Common myeloid progenitor, CD34-positive (primary cell): ENCODE measurements at regions not wholly inside any gene's neighbourhood (a gene's known extent, or its start where the extent isn't known, plus 50 kb on each side); places are given as distances from the start of the nearest gene placed in this dataset.

Experiments used
- CTCF ChIA-PET: fragments of 350-600 bp; sonication (Branson Sonifier 250); formaldehyde crosslinking; loops from one replicate; lab custom pipeline; 2021; ENCODE audit warnings: antibody characterized with exemption; lab: Charles Lee
- POLR2A ChIA-PET: fragments of 350-600 bp; sonication (Branson Sonifier 250); formaldehyde crosslinking; loops from one replicate; lab custom pipeline; 2021; ENCODE audit warnings: antibody characterized with exemption; lab: Charles Lee
- DNase-seq, 3 donors: peaks; one replicate each; pipeline versions ENCODE4 v3.0.0 to v3.0.0-alpha.2; 2013
- H3K27ac ChIP-seq, 2 experiments: 1 replicate in 1 of 2; 2 replicates in 1 of 2; pipeline ENCODE4 v1.7.0; 2013; ENCODE audit warnings: inconsistent platforms in 2 of 2, low read length in 2 of 2, mild to moderate bottlenecking in 2 of 2, low read depth in 1 of 2, moderate library complexity in 1 of 2; ENCODE audit not compliant: severe bottlenecking in 2 of 2, insufficient read depth in 1 of 2, poor library complexity in 1 of 2
- H3K27me3 ChIP-seq, 5 experiments: replicated peaks in 2 of 5; 1 replicate in 3 of 5; 2 replicates in 2 of 5; pipeline versions ENCODE4 v1.6.1 to v1.7.0; 2013; ENCODE audit warnings: low read length in 4 of 5, mild to moderate bottlenecking in 2 of 5, moderate library complexity in 2 of 5, inconsistent platforms in 1 of 5; ENCODE audit not compliant: insufficient read depth in 5 of 5, control insufficient read depth in 4 of 5
- H3K36me3 ChIP-seq, 4 experiments: 1 replicate in 2 of 4; 2 replicates in 2 of 4; pipeline versions ENCODE4 v1.6.1 to v1.7.0; 2013; ENCODE audit warnings: low read length in 3 of 4, control low read depth in 1 of 4, mild to moderate bottlenecking in 1 of 4; ENCODE audit not compliant: control insufficient read depth in 4 of 4, insufficient read depth in 4 of 4
- H3K4me1 ChIP-seq, 4 experiments: 1 replicate in 3 of 4; 2 replicates in 1 of 4; pipeline versions ENCODE4 v1.6.1 to v1.7.1; 2013; ENCODE audit warnings: low read length in 3 of 4, mild to moderate bottlenecking in 3 of 4, control low read depth in 1 of 4, inconsistent platforms in 1 of 4, moderate library complexity in 1 of 4; ENCODE audit not compliant: control insufficient read depth in 4 of 4, insufficient read depth in 4 of 4; ENCODE audit errors: control extremely low read depth in 1 of 4
- H3K4me3 ChIP-seq, 7 experiments: 1 replicate in 4 of 7; 2 replicates in 3 of 7; pipeline versions ENCODE4 v1.5.1 to v1.7.0; 2013; ENCODE audit warnings: mild to moderate bottlenecking in 7 of 7, low read length in 6 of 7, moderate library complexity in 6 of 7, inconsistent platforms in 2 of 7, low read depth in 2 of 7, control low read depth in 1 of 7; ENCODE audit not compliant: insufficient read depth in 4 of 7, control insufficient read depth in 1 of 7; ENCODE audit errors: extremely low read depth in 1 of 7
- H3K9me3 ChIP-seq, 5 experiments: 1 replicate in 4 of 5; 2 replicates in 1 of 5; pipeline versions ENCODE4 v1.6.1 to v1.7.1; 2013; ENCODE audit warnings: low read length in 4 of 5, mild to moderate bottlenecking in 2 of 5, inconsistent platforms in 1 of 5, low read depth in 1 of 5, moderate library complexity in 1 of 5; ENCODE audit not compliant: control insufficient read depth in 4 of 5, insufficient read depth in 2 of 5; ENCODE audit errors: control extremely low read depth in 1 of 5
- WGBS: methylation state at CpG from one replicate; pipeline ENCODE4 v1.1.5; 2013; ENCODE audit not compliant: insufficient coverage; 5-methylcytosine and 5-hydroxymethylcytosine counted together

GRCh38 chr9:110072597-110073355, 135.2 kb downstream of the C9orf152 start:
- no peaks in the 10 kb centered on the region for H3K27me3 ChIP-seq
- H3K9me3 ChIP-seq: no peaks in the 10 kb centered on the region
- POLR2A ChIA-PET: no interaction called here
- WGBS: 97% methylated on average over 3 of the region's 5 CpGs
- H3K27ac ChIP-seq: no peak overlapping the region
- no peaks in the 10 kb centered on the region for H3K4me1 ChIP-seq
- no peaks in the 10 kb centered on the region for H3K36me3 ChIP-seq
- CTCF ChIA-PET: no interaction called here
- DNase-seq: no peak
- no peak overlapping the region for H3K4me3 ChIP-seq

DNA sequence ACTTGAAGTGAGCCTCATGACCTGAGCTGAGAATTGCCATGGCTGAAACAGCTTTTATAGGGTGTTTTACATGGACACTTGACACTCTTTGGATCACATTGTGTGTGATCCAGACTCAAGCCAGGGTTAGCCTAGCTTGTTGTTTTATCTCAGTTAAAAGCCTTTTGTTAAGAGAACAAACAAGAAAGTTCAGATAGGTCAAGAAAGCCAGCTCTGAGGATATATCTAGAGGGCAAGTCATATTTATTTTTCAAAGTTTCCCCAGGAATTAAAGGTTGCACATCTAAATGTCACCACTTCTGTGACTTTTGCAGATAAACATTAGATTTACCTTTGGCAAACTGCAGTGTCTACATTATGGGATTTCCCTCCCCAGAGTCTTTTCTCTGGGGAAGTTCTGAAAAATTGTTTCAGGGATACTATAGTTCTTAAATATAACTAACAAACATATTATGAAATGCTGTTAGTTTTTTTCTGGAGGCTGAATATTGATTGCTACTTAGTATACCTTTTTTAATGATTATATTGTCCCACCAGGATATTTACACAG, 134.5 kb downstream of the C9orf152 start:
- H3K27ac ChIP-seq: no peak overlapping the region
- ChIA-PET POLR2A (no interaction called here), CTCF (interaction anchor here (0.6 kb wide), 1 partner anchor 170 kb away, joined by 5 read pairs; no protein-coding TSS in a partner anchor)
- DNase-seq: no peak
- no peaks in the 10 kb centered on the region for H3K9me3 ChIP-seq
- no peak overlapping the region for H3K4me3 ChIP-seq
- no peaks in the 10 kb centered on the region for H3K36me3 ChIP-seq
- no peaks in the 10 kb centered on the region for H3K4me1 ChIP-seq
- no peaks in the 10 kb centered on the region for H3K27me3 ChIP-seq

DNA sequence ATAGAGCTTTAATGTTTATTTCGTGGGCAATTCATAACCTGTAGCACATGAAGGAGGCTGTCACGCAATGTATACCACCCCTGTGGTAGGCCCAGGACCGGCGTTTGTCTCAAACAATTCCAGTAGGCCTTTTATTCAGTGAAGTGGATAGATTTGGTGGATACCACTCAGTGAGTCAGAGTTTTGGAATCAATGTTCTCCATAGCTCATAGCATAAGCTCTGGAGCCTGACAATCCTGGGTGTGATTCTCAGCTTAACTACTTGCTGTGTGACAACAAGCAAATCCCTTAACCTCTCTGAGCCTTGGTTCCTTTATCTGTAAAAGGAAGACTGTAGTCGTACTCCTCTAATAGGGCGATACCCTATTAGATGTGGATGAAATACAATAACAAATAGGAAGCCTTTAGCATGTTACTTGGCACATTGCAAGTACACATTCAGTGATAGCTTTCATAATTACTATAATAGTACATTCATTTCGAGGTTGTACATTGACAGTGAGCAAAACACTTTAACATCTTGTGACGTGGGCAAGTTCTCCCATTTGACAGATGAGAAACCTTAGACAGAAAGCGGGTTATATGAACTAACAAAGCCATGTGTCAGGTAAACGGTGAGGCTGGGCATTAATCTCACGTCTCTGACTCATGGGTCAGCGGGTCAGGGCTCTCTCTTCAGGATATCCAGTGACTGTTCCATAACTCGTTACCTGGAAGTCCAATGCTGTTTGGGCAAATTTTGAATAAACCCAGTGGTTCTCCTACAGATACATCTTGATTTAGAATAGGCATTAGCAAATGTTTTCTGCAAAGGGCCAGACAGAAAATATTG, 130.8 kb downstream of the C9orf152 start:
- Histone ChIP-seq H3K27ac (no peak overlapping the region), H3K9me3 (no peaks in the 10 kb centered on the region), H3K27me3 (no peaks in the 10 kb centered on the region), H3K36me3 (no peaks in the 10 kb centered on the region), H3K4me1 (no peaks in the 10 kb centered on the region), H3K4me3 (no peak overlapping the region)
- DNase-seq: no peak
- ChIA-PET CTCF (interaction anchor here (1.0 to 1.4 kb wide), 2 partner anchors 11 to 28 kb away, joined by 3 to 4 read pairs; no protein-coding TSS in a partner anchor), POLR2A (no interaction called here)
- 83% methylated on average over 6 of the region's 13 CpGs for WGBS

- POLR2A ChIA-PET: no interaction called here
- H3K27ac ChIP-seq: no peak overlapping the region
- no peaks in the 10 kb centered on the region for H3K4me1 ChIP-seq
- H3K9me3 ChIP-seq: no peaks in the 10 kb centered on the region
- no CpG with 5 or more reads among the region's 7 CpGs for WGBS
- H3K4me3 ChIP-seq: no peak overlapping the region
- H3K36me3 ChIP-seq: no peaks in the 10 kb centered on the region
- CTCF ChIA-PET: interaction anchor here (0.7 kb wide), 1 partner anchor 15 kb away, joined by 3 read pairs; no protein-coding TSS in a partner anchor
- DNase-seq: no peak
- no peaks in the 10 kb centered on the region for H3K27me3 ChIP-seq
Measured at GRCh38 chr9:110077925-110078324, 130.0 kb downstream of the C9orf152 start.

GRCh38 chr9:110078604-110079003, 129.4 kb downstream of the C9orf152 start:
- H3K27ac ChIP-seq: no peak overlapping the region

GRCh38 chr9:110081395-110081794, 126.6 kb downstream of the C9orf152 start:
- Histone ChIP-seq H3K4me1 (no peaks in the 10 kb centered on the region), H3K9me3 (no peaks in the 10 kb centered on the region), H3K27ac (no peak overlapping the region), H3K4me3 (no peak overlapping the region), H3K36me3 (no peaks in the 10 kb centered on the region), H3K27me3 (no peaks in the 10 kb centered on the region)
- WGBS: 89% methylated on average over 3 of the region's 3 CpGs
- no peak for DNase-seq
- ChIA-PET POLR2A (no interaction called here), CTCF (interaction anchor here (0.9 kb wide), 1 partner anchor 19 kb away, joined by 3 read pairs; no protein-coding TSS in a partner anchor)

More at GRCh38 chr9:110078604-110079003, 129.4 kb downstream of the C9orf152 start:
- ChIA-PET CTCF (interaction anchor here (0.7 kb wide), 1 partner anchor 16 kb away, joined by 3 read pairs; no protein-coding TSS in a partner anchor), POLR2A (no interaction called here)
- no peak for DNase-seq
- Histone ChIP-seq H3K4me1 (no peaks in the 10 kb centered on the region), H3K36me3 (no peaks in the 10 kb centered on the region), H3K9me3 (no peaks in the 10 kb centered on the region), H3K27me3 (no peaks in the 10 kb centered on the region), H3K4me3 (no peak overlapping the region)
- WGBS: 100% methylated on average over 1 of the region's 4 CpGs
